ENCODE measurements at regions not wholly inside any gene's neighbourhood (a gene's known extent, or its start where the extent isn't known, plus 50 kb on each side); places are given as distances from the start of the nearest gene placed in this dataset.
A peak's percentile ranks its signal among the peaks of the same experiment; 100 is the strongest.
"Not testable (repeated sequence)": the region's sequence is repeated elsewhere in the genome, so short reads cannot be mapped to it uniquely, and the experiment has no call there.

DNA sequence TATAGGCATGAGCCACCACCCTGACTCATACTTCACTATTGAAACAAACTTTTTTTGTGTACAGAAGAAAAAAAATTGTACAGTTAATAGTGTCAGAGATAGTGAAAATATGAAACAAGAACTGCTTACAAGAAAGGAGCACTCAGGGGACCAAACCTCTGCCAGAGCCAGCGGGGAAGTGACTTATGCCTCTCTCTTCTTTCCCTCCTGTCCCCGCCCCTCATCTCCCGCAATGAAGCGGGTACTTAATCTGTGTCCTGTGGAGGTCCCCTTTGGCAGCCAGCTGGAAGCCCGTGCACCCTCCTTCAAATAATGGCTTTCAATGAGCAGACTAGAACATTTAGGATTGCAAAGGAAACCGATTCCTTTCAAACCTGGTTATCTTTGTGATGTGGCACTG, 51.5 kb downstream of the PPIAL4A start:
- DNase-seq (ENCODE audit: low read depth): not testable (repeated sequence)

GRCh38 chr1:120941836-120942217, 52.3 kb downstream of the PPIAL4A start:
- DNase-seq (ENCODE audit: low read depth): not testable (repeated sequence)

DNA sequence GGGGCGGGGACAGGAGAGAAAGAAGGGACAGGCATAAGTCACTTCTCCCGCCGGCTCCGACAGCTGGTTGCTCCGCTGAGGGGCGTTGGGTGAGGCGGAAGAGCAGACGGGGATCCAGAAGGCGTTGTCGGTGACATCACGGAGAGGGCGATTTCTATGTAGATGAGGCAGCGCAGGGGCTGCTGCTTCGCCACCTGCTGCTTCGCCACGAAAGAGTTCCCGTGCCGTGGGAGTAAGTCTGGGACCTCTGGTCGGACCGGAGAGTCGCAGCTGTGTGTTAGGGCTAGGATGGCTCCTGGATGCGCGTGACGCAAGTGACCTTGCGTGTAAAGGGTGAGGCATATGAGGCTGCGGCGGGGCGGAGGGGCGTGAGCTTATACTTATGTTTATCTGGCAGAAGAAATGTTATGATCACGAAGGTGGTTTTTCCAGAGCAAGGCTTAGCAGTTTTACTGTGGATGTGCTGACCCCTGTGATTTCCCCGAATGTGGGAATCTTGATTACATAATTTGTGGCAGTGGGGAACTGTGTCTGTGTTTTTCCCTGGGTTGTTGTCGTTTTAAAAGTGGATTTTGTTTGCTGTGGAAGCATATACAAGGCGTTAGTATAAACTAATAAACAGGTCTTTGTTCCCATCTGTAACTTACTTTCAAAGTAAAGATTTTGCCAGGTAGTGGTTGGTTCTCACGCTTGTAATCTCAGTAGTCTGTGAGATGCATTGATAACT, 52.8 kb downstream of the PPIAL4A start:
- DNase-seq (ENCODE audit: low read depth): peak; percentile 73

- not testable (repeated sequence) for DNase-seq (ENCODE audit: low read depth)
These were observed 53.4 kb downstream of the PPIAL4A start for GRCh38 chr1:120942945-120943319.

DNA sequence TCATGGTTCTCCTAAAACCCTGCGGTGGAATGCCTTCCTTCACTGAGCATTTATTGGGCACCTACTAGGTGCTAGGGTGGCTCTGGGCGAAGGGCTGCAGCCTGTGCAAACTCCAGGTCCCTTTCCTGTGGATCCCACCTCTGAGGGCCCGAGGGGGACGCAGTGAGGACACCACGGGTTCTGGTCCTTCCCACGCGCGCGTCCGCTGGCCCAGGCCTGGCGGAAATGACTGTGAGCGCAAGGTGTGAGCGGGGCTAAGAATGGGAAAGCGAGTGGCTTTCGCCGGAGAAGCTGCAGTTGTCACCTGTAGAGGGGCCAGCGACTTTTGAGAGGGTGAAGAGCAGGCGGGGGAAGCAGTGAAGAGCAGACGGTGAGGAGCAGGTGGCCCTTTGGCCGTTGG, 55.1 kb downstream of the PPIAL4A start:
- DNase-seq (ENCODE audit: low read depth): not testable (repeated sequence)

GRCh38 chr1:120945122-120945521, 55.6 kb downstream of the PPIAL4A start:
- not testable (repeated sequence) for DNase-seq (ENCODE audit: low read depth)

- not testable (repeated sequence) for DNase-seq (ENCODE audit: low read depth)
These were observed 57.5 kb downstream of the PPIAL4A start for GRCh38 chr1:120947114-120947513.

GRCh38 chr1:120949724-120950123, 60.2 kb downstream of the PPIAL4A start:
- not testable (repeated sequence) for DNase-seq (ENCODE audit: low read depth)

DNA sequence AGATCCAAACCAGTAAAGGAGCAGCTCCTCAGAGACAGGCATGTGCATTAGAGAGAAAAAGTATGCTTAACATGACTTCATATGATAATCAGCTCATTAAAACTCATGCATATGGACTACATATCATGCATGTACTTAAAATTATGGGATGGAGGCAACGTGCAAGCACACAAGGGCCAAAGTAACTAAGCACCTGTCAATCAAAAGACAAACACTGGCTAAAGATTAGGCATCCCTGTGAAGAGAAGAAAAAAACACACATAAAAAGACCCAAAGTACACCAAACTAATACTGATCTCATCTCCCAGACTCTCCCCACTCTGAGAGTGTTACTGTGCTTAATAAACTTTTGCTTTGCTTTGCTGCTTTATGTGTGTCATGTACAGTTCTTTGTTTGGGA, 61.1 kb downstream of the PPIAL4A start:
- not testable (repeated sequence) for DNase-seq (ENCODE audit: low read depth)

GRCh38 chr1:120951100-120951499, 61.5 kb downstream of the PPIAL4A start:
- DNase-seq (ENCODE audit: low read depth): not testable (repeated sequence)

DNA sequence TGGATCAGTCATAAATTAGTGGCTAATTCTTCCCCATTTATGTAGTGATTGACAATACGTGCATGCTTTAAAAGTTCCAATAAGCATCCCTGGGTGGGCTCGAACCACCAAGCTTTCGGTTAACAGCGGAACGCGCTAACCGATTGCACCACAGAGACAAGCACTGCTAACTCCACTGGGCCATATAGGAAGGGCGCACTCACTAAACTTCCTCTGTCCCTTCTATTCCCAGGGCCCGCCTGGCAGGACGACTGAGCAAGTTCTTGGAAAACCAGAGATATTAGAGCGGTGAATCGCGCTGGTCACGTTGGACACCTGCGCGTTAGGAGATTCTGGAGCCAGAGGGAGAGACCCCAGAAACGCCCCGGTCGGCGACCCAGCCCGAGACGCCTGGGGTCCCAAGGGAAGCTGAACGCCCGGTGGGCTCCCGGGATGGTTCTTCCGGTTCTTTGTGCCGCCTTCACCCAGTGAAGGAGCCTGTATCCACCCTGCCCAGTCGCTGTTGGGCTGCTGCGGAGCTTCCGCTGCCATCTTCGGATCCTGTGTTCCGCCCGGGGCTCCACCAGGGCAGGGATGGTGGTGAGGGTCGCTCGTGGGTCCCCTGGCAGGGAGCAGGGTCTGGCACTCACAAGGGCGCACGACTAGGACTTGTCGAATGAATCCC, 62.8 kb downstream of the PPIAL4A start:
- not testable (repeated sequence) for DNase-seq (ENCODE audit: low read depth)

- DNase-seq (ENCODE audit: low read depth): not testable (repeated sequence)
These were observed 63.3 kb downstream of the PPIAL4A start for GRCh38 chr1:120952871-120953265.

DNA sequence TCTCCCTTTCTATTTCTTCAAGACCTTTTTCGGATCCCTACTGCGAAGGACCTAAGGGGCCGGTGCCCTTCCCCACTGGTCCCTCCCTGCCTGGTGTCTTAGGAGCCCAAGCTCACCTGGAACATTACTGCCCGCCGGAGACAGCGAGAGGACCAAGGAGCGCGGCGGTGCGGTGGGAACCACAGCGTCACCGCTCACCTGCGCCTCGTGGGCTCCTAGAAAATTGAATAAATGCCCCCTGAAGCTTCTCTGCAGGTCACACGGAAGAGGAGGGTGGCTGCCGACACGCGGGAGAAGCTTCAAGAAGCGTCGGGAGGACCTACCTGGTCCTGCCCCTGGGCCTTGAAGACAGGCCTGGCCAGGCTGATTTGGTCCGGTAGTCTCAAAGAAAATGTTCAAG, 65.2 kb downstream of the PPIAL4A start:
- DNase-seq (ENCODE audit: low read depth): no peak

DNA sequence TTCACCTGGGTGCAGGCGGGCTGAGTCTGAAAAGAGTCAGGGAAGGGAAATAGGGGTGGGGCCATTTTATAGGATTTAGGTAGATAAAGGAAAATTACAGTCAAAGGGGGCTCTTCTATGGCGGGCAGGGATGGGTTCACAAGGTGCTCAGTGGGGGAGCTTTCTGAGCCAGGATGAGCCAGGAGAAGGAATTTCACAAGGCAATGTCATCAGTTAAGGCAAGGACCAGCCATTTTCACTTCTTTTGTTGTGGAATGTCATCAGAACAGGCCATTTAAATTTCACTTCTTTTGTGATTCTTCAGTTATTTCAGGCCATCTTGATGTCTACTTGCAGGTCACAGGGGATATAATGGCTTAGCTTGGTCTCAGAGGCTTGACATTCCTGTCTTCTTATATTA, 66.4 kb downstream of the PPIAL4A start:
- DNase-seq (ENCODE audit: low read depth): not testable (repeated sequence)

DNA sequence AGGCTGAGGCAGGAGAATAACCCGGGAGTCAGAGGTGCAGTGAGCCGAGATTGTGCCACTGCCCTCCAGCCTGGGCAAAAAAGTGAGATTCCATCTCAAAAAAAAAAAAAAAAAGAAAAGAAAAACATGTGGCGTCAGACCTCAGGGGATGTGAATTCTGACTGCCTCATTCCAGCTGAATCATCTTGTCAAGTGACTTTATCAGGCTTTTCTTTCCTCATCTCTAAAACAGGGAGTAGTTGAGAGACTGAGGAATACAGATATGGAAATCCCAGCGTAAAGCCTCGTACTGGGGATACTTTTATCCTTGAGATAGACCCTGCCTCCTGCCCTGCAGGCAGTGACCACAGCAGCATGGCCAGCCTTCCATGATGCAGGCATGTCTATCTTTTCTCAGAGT, 76.4 kb downstream of the PPIAL4A start:
- DNase-seq (ENCODE audit: low read depth): not testable (repeated sequence)

- peak; percentile 55 for DNase-seq (ENCODE audit: low read depth)
These were observed 83.3 kb downstream of the PPIAL4A start for GRCh38 chr1:120972863-120973262.

DNA sequence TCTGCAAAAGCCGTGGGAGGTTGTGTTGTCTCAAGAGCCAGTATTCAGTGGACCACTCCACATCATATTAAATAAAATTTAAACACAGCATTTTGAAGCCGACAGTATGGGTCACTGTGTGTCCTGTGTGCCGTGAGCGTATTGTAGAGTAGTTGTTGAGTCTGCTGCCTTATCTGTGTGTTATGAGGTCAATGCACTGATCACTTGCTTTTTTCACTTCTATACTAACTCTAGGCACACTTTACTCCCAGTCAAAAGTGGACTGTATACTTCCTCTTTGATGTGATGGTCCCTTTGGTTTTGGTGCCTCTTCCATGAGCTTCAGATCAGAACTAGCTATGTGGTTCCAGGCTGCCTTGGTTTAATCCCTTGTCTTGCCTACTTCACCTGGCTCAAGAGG, 84.3 kb downstream of the PPIAL4A start:
- not testable (repeated sequence) for DNase-seq (ENCODE audit: low read depth)

- peak; percentile 2 for DNase-seq (ENCODE audit: low read depth)
These were observed 87.7 kb downstream of the PPIAL4A start for GRCh38 chr1:120977279-120977678.

DNA sequence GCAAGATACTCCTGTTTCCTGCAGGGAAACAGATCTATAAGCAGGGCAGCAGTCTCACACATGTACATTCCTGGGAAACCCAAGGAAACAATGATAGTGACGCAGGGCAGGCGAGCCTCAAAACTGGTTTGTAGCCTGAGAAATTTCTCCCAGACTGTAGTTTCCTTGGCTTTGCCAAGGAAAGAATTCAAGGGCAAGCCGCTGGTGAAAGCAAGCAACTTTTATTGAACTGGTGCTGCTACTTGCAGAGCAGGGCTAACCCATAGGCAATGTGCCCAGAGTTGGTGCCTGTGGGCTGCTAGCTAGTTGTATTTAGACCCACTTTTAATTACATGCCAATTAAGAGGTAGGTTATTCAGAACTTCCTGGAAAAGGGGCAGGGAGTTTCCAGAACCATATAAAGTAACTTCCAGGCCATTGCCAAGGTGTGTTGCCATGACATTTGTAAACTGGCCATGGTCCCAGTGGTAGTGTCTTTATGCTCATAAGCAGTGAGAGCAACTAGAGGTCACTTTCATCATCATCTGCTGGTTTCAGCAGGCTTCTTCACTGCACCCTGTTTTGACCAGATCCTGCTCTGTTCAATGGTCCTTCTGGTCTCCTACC, 92.0 kb downstream of the PPIAL4A start:
- not testable (repeated sequence) for DNase-seq (ENCODE audit: low read depth)

- DNase-seq (ENCODE audit: low read depth): not testable (repeated sequence)
These were observed 105.0 kb downstream of the PPIAL4A start for GRCh38 chr1:120994614-120995013.

DNA sequence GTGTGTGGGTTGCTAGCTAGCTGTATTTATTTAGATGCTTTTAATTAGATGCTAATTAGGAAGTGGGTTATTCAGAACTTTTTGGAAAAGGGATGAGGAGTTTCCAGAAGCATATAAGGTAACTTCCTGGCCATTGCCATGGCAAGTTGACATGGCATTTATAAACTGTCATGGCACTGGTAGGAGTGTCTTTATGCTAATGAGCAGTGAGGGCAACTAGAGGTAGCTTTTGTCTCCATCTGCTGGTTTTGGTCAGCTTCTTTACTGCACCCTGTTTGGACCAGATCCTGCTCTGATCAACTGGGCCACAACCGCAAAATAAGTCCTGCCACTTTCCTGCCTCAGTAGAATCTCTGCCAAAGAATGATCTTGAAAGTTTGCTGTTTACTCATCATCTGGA, 105.5 kb downstream of the PPIAL4A start:
- not testable (repeated sequence) for DNase-seq (ENCODE audit: low read depth)

GRCh38 chr1:121001090-121001726, 111.6 kb downstream of the PPIAL4A start:
- DNase-seq (ENCODE audit: low read depth): not testable (repeated sequence)

DNA sequence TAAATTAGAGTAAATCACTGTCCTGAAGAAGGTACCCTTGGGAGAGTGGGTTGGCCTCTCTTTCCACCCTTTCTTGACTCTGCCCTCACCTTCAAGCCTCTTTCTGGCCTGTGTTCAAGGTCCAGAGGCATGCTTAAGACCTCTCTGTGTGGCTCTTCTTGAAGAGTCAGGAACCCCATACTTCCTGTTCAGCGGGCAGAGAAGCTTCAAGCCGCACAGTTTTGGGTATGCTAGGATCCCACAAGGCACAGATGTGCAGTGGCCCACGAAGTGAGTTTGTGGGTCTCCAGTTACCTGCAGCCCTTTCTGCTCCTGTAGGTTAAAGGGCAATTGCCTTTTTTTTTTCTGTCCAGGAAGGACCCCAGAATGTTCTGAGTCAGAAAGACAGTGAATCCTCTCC, 113.7 kb downstream of the PPIAL4A start:
- DNase-seq (ENCODE audit: low read depth): not testable (repeated sequence)

Data from iris pigment epithelial cell (primary cell).